ENCODE measurements at regions not wholly inside any gene's neighbourhood (a gene's known extent, or its start where the extent isn't known, plus 50 kb on each side); places are given as distances from the start of the nearest gene placed in this dataset.

GRCh38 chr12:67889931-67890330, 99.3 kb upstream of the IFNG-AS1 start:
- peaks cover 3% of the 10 kb centered on the region for H3K4me1 ChIP-seq (ENCODE audit: control insufficient read depth, insufficient read depth, low read depth, low read length)
- H2BK5ac ChIP-seq (ENCODE audit: low read depth, low read length, poor library complexity, severe bottlenecking) = no peak overlapping the region
- H3K79me1 ChIP-seq (replicated peaks; ENCODE audit: low read length, poor library complexity, severe bottlenecking) = no peaks in the 10 kb centered on the region
- H3K9ac ChIP-seq (ENCODE audit: low read length) = no peak overlapping the region
- H2BK15ac ChIP-seq (ENCODE audit: low read depth, poor library complexity, severe bottlenecking) = no peak overlapping the region
- no peak overlapping the region for H3K4me3 ChIP-seq (ENCODE audit: insufficient read depth in 1 of 2, low read depth in 1 of 2, low read length in 2 of 2)
- no peaks in the 10 kb centered on the region for H3K9me3 ChIP-seq (ENCODE audit: control insufficient read depth, low read length)
- H3K27me3 ChIP-seq (ENCODE audit: control insufficient read depth in 1 of 2, insufficient read depth in 1 of 2, low read length in 2 of 2) = no peaks in the 10 kb centered on the region
- no peaks in the 10 kb centered on the region for H3K36me3 ChIP-seq (ENCODE audit: control insufficient read depth in 1 of 2, insufficient read depth in 2 of 2, low read depth in 1 of 2, low read length in 2 of 2)
- no peak overlapping the region for H4K8ac ChIP-seq (ENCODE audit: low read length)
- no peak overlapping the region for H3K4me2 ChIP-seq (ENCODE audit: low read length, poor library complexity, severe bottlenecking)
- H2AFZ ChIP-seq (ENCODE audit: low read depth, low read length) = no peak overlapping the region
- no peak overlapping the region for H2AK5ac ChIP-seq (ENCODE audit: low read length, severe bottlenecking)
- H3K18ac ChIP-seq (ENCODE audit: low read depth in 1 of 2, low read length in 2 of 2) = no peak overlapping the region
- H4K91ac ChIP-seq (ENCODE audit: low read length) = no peak overlapping the region
- H2BK12ac ChIP-seq (ENCODE audit: low read length in 2 of 2) = no peak overlapping the region
- H3K4ac ChIP-seq (ENCODE audit: low read depth in 1 of 2, low read length in 2 of 2) = no peak overlapping the region
- H3K23ac ChIP-seq (ENCODE audit: low read length in 2 of 2) = no peak overlapping the region
- H3K27ac ChIP-seq (ENCODE audit: low read length, poor library complexity, severe bottlenecking) = no peak overlapping the region
- no peak for DNase-seq
- no peak overlapping the region for H2BK120ac ChIP-seq (ENCODE audit: low read depth, low read length)
- WGBS = 82% methylated on average over 2 of the region's 2 CpGs
- no peak overlapping the region for H3K14ac ChIP-seq (ENCODE audit: low read length in 2 of 2)

DNA sequence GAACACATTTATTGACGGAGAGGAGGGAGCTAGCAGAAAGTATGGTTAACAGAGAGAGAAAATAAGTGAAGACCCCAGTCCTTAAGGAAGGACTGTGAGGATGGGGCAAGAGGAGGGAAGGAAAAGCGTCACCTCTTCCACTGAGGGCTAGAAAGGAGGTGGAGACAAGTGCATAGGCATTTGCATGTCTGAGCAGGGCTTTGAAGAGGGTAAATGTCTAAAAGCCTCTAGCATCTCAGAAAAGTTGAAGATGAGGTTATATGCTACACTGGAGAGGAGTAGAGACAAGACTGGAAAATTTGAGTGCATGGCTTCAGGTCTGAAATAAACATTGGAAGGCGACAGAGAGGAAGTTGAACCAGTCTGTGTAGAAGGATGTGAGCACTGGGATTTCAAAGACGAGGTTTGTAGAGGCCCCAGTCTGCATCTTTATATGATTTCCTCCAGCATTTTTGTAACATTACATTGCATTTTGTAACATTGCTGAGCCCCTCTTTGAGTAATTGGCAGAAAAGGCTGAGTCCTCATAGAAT, 98.5 kb upstream of the IFNG-AS1 start:
- Histone ChIP-seq H4K91ac (ENCODE audit: low read length) (no peak overlapping the region), H2BK12ac (ENCODE audit: low read length in 2 of 2) (no peak overlapping the region), H3K4ac (ENCODE audit: low read depth in 1 of 2, low read length in 2 of 2) (no peak overlapping the region), H3K9me3 (ENCODE audit: control insufficient read depth, low read length) (no peaks in the 10 kb centered on the region), H3K4me3 (ENCODE audit: insufficient read depth in 1 of 2, low read depth in 1 of 2, low read length in 2 of 2) (no peak overlapping the region), H3K9ac (ENCODE audit: low read length) (no peak overlapping the region), H2BK120ac (ENCODE audit: low read depth, low read length) (no peak overlapping the region), H3K36me3 (ENCODE audit: control insufficient read depth in 1 of 2, insufficient read depth in 2 of 2, low read depth in 1 of 2, low read length in 2 of 2) (no peaks in the 10 kb centered on the region), H3K18ac (ENCODE audit: low read depth in 1 of 2, low read length in 2 of 2) (no peak overlapping the region), H2AFZ (ENCODE audit: low read depth, low read length) (no peak overlapping the region), H2BK15ac (ENCODE audit: low read depth, poor library complexity, severe bottlenecking) (no peak overlapping the region), H3K14ac (ENCODE audit: low read length in 2 of 2) (no peak overlapping the region), H2AK5ac (ENCODE audit: low read length, severe bottlenecking) (no peak overlapping the region), H3K4me2 (ENCODE audit: low read length, poor library complexity, severe bottlenecking) (no peak overlapping the region), H3K4me1 (ENCODE audit: control insufficient read depth, insufficient read depth, low read depth, low read length) (peaks cover 3% of the 10 kb centered on the region), H3K79me1 (replicated peaks; ENCODE audit: low read length, poor library complexity, severe bottlenecking) (no peaks in the 10 kb centered on the region), H4K8ac (ENCODE audit: low read length) (no peak overlapping the region), H3K27ac (ENCODE audit: low read length, poor library complexity, severe bottlenecking) (no peak overlapping the region), H3K23ac (ENCODE audit: low read length in 2 of 2) (no peak overlapping the region), H3K27me3 (ENCODE audit: control insufficient read depth in 1 of 2, insufficient read depth in 1 of 2, low read length in 2 of 2) (no peaks in the 10 kb centered on the region), H2BK5ac (ENCODE audit: low read depth, low read length, poor library complexity, severe bottlenecking) (no peak overlapping the region)
- WGBS = 64% methylated on average over 3 of the region's 4 CpGs
- DNase-seq = no peak

- 9% methylated on average over 3 of the region's 3 CpGs for WGBS
- Histone ChIP-seq H3K4me3 (ENCODE audit: insufficient read depth in 1 of 2, low read depth in 1 of 2, low read length in 2 of 2) (no peak overlapping the region), H4K91ac (ENCODE audit: low read length) (no peak overlapping the region), H3K79me1 (replicated peaks; ENCODE audit: low read length, poor library complexity, severe bottlenecking) (no peaks in the 10 kb centered on the region), H3K27me3 (ENCODE audit: control insufficient read depth in 1 of 2, insufficient read depth in 1 of 2, low read length in 2 of 2) (no peaks in the 10 kb centered on the region), H3K9ac (ENCODE audit: low read length) (no peak overlapping the region), H4K8ac (ENCODE audit: low read length) (no peak overlapping the region), H2BK12ac (ENCODE audit: low read length in 2 of 2) (no peak overlapping the region), H3K9me3 (ENCODE audit: control insufficient read depth, low read length) (no peaks in the 10 kb centered on the region), H2AK5ac (ENCODE audit: low read length, severe bottlenecking) (no peak overlapping the region), H3K4me1 (ENCODE audit: control insufficient read depth, insufficient read depth, low read depth, low read length) (peaks cover 3% of the 10 kb centered on the region), H3K4ac (ENCODE audit: low read depth in 1 of 2, low read length in 2 of 2) (no peak overlapping the region), H2AFZ (ENCODE audit: low read depth, low read length) (no peak overlapping the region), H3K18ac (ENCODE audit: low read depth in 1 of 2, low read length in 2 of 2) (no peak overlapping the region), H3K4me2 (ENCODE audit: low read length, poor library complexity, severe bottlenecking) (no peak overlapping the region), H2BK5ac (ENCODE audit: low read depth, low read length, poor library complexity, severe bottlenecking) (no peak overlapping the region), H3K14ac (ENCODE audit: low read length in 2 of 2) (no peak overlapping the region), H2BK120ac (ENCODE audit: low read depth, low read length) (no peak overlapping the region), H2BK15ac (ENCODE audit: low read depth, poor library complexity, severe bottlenecking) (no peak overlapping the region), H3K27ac (ENCODE audit: low read length, poor library complexity, severe bottlenecking) (no peak overlapping the region), H3K23ac (ENCODE audit: low read length in 2 of 2) (no peak overlapping the region), H3K36me3 (ENCODE audit: control insufficient read depth in 1 of 2, insufficient read depth in 2 of 2, low read depth in 1 of 2, low read length in 2 of 2) (no peaks in the 10 kb centered on the region)
- DNase-seq = no peak
These were observed 97.7 kb upstream of the IFNG-AS1 start for GRCh38 chr12:67891596-67891995.

- Histone ChIP-seq H3K4ac (ENCODE audit: low read depth in 1 of 2, low read length in 2 of 2) (no peak overlapping the region), H3K14ac (ENCODE audit: low read length in 2 of 2) (no peak overlapping the region), H3K4me2 (ENCODE audit: low read length, poor library complexity, severe bottlenecking) (no peak overlapping the region), H2BK12ac (ENCODE audit: low read length in 2 of 2) (no peak overlapping the region), H2AK5ac (ENCODE audit: low read length, severe bottlenecking) (no peak overlapping the region), H2BK5ac (ENCODE audit: low read depth, low read length, poor library complexity, severe bottlenecking) (no peak overlapping the region), H2BK120ac (ENCODE audit: low read depth, low read length) (no peak overlapping the region), H2AFZ (ENCODE audit: low read depth, low read length) (no peak overlapping the region), H4K91ac (ENCODE audit: low read length) (no peak overlapping the region), H3K4me1 (ENCODE audit: control insufficient read depth, insufficient read depth, low read depth, low read length) (peaks cover 3% of the 10 kb centered on the region), H3K9me3 (ENCODE audit: control insufficient read depth, low read length) (no peaks in the 10 kb centered on the region), H3K23ac (ENCODE audit: low read length in 2 of 2) (no peak overlapping the region), H3K27me3 (ENCODE audit: control insufficient read depth in 1 of 2, insufficient read depth in 1 of 2, low read length in 2 of 2) (no peaks in the 10 kb centered on the region), H2BK15ac (ENCODE audit: low read depth, poor library complexity, severe bottlenecking) (no peak overlapping the region), H3K79me1 (replicated peaks; ENCODE audit: low read length, poor library complexity, severe bottlenecking) (no peaks in the 10 kb centered on the region), H4K8ac (ENCODE audit: low read length) (no peak overlapping the region), H3K4me3 (ENCODE audit: insufficient read depth in 1 of 2, low read depth in 1 of 2, low read length in 2 of 2) (no peak overlapping the region), H3K9ac (ENCODE audit: low read length) (no peak overlapping the region), H3K18ac (ENCODE audit: low read depth in 1 of 2, low read length in 2 of 2) (no peak overlapping the region), H3K36me3 (ENCODE audit: control insufficient read depth in 1 of 2, insufficient read depth in 2 of 2, low read depth in 1 of 2, low read length in 2 of 2) (no peaks in the 10 kb centered on the region), H3K27ac (ENCODE audit: low read length, poor library complexity, severe bottlenecking) (no peak overlapping the region)
- no peak for DNase-seq
- WGBS = 88% methylated on average over 4 of the region's 4 CpGs
These were observed 96.8 kb upstream of the IFNG-AS1 start for GRCh38 chr12:67892259-67893021.

All from mesenchymal stem cell (in vitro differentiated cells and primary cell).